Activated naive CD8-positive, alpha-beta T cell treated with anti-CD3 and anti-CD28 coated beads for 36 hours (primary cell): ENCODE measurements at regions not wholly inside any gene's neighbourhood (a gene's known extent, or its start where the extent isn't known, plus 50 kb on each side); places are given as distances from the start of the nearest gene placed in this dataset.

ENCODE experiments used
- DNase-seq: peaks from one replicate; pipeline ENCODE4 v3.0.0; 2021
- H3K27ac Mint-ChIP-seq: one replicate; pipeline ENCODE4 v1.8.0; 2022; ENCODE audit warnings: mild to moderate bottlenecking, moderate library complexity, mixed read lengths
- H3K27me3 Mint-ChIP-seq: one replicate; pipeline ENCODE4 v1.8.0; 2022; ENCODE audit warnings: mild to moderate bottlenecking, mixed read lengths
- H3K36me3 Mint-ChIP-seq: one replicate; pipeline ENCODE4 v1.8.0; 2021; ENCODE audit warnings: mild to moderate bottlenecking, mixed read lengths
- H3K4me1 Mint-ChIP-seq: one replicate; pipeline ENCODE4 v1.8.0; 2021; ENCODE audit warnings: mixed read lengths
- H3K4me3 Mint-ChIP-seq: one replicate; pipeline ENCODE4 v1.8.0; 2022; ENCODE audit warnings: mild to moderate bottlenecking, moderate library complexity, mixed read lengths
- H3K9me3 Mint-ChIP-seq: one replicate; pipeline ENCODE4 v1.8.0; 2022; ENCODE audit warnings: mixed read lengths

DNA sequence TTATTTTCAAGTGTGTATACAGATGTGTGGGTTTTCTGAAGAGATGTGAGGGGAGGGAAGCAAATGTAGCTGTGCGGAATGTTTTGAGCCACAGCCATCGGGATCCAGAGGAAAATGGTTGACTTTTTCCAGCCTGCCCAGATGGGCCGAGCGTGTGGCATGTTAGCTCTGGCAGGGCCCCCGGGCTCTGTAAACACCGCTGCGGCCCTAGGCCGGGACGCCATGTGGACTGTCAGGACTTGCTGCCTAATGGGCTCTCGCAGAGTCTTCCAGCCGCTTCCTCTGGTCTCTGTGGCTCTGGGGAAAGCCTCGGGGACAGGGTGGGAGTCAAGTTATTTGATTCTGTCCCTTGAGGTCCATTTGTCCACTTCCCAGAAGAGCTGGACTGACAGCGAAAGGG lies 109.6 kb upstream of the PTCH1 start:
- H3K27me3 Mint-ChIP-seq, result peaks cover 14% of the 10 kb centered on the region
- H3K4me1 Mint-ChIP-seq, result peaks cover 10% of the 10 kb centered on the region
- H3K36me3 Mint-ChIP-seq, result peaks cover 7% of the 10 kb centered on the region
- no peak overlapping the region for H3K4me3 Mint-ChIP-seq
- H3K9me3 Mint-ChIP-seq, result peaks cover 5% of the 10 kb centered on the region
- H3K27ac Mint-ChIP-seq, result no peak overlapping the region
- no peak for DNase-seq

DNA sequence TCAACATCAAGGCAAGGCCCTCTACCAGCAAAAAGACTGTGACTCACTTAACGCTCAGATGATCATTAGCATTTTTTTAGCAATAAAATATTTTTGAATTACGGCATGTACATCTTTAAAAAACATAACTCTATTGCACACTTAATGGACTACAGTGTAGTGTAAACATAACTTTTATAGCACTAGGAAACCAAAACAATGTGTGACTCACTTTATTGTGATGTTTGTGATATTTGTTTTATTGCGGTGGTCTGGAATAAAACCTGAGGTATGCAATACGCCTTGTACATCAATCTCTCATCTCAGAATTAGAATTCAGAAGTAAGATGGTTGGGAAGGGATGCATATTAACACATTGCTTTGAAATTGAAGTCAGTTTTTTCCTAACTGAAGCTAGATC lies 106.9 kb upstream of the PTCH1 start:
- Mint-ChIP-seq H3K36me3 (peaks cover 7% of the 10 kb centered on the region), H3K27me3 (peaks cover 14% of the 10 kb centered on the region), H3K4me1 (peaks cover 10% of the 10 kb centered on the region), H3K27ac (no peak overlapping the region), H3K9me3 (peaks cover 5% of the 10 kb centered on the region), H3K4me3 (no peak overlapping the region)
- DNase-seq, result no peak

DNA sequence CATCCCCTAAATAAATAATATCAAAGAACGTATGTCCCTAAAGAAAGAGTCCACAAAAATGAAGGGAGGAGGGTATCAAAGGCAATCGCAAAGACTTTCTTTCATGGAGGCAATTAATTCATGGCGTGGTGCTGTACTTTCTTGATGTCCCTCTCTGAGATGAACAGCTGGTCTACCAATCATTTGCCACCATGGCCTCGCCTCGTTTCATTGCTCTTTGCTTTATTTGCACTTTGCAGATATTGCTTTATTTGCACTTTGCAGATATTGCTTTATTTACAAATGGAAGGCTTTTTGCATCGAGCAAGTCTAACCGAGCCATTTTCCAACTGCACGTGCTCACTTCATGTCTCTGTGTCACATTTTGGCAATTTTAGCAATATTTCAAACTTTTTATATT lies 104.0 kb upstream of the PTCH1 start:
- Mint-ChIP-seq H3K4me1 (no peaks in the 10 kb centered on the region), H3K9me3 (peaks cover 1% of the 10 kb centered on the region)

DNA sequence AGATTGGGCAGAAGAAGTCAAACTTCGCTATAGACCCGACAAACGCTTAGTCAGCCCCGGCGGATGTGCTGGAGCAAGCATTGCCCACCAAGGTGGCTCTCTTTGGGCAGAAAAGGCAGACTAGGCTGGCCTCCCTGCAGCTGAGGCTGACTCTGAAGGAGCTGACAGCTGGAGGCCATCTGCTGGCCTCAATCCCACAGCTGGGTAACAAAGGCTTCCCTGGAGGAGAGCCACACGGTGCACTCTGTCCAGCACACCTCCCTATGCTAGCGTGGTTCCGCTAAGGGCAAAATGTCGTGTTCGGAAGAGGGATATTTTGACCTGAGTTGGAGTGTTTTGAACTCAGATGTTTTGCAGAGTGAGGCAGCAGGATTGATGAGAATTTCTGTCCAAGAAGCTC lies 103.5 kb upstream of the PTCH1 start:
- Mint-ChIP-seq H3K36me3 (no peaks in the 10 kb centered on the region), H3K4me1 (no peaks in the 10 kb centered on the region), H3K27me3 (peaks cover 5% of the 10 kb centered on the region), H3K27ac (no peak overlapping the region), H3K4me3 (no peak overlapping the region), H3K9me3 (peaks cover 1% of the 10 kb centered on the region)
- DNase-seq, result no peak

More for the DNA sequence above, 104.0 kb upstream of the PTCH1 start:
- Mint-ChIP-seq H3K27ac (no peak overlapping the region), H3K4me3 (no peak overlapping the region), H3K27me3 (peaks cover 9% of the 10 kb centered on the region), H3K36me3 (peaks cover 1% of the 10 kb centered on the region)
- no peak for DNase-seq

GRCh38 chr9:95615246-95615645 lies 98.5 kb upstream of the PTCH1 start:
- Mint-ChIP-seq H3K36me3 (no peaks in the 10 kb centered on the region), H3K9me3 (no peaks in the 10 kb centered on the region), H3K27ac (no peak overlapping the region), H3K4me1 (no peaks in the 10 kb centered on the region), H3K27me3 (peaks cover 5% of the 10 kb centered on the region), H3K4me3 (no peak overlapping the region)
- no peak for DNase-seq

DNA sequence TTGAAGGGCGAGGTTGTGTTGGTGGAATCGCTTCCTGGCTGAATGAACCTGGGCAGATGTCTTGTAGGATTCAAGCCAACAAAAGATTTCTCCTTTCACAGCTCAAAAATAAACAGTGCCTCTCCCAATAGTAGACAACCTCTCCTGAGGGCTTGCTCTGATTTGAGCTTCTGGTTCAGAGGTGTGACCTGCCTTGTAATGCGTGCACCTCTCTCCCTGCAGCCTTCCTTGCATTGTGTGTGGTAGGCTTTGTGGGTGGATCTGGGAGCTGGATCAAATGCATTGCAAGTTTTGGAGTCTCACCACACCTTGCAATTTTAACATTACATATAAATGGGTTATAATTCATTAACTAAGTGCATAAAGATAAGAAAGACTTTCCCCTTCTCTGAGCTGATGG lies 96.9 kb upstream of the PTCH1 start:
- Mint-ChIP-seq H3K27ac (no peak overlapping the region), H3K27me3 (peaks cover 5% of the 10 kb centered on the region), H3K4me3 (no peak overlapping the region), H3K36me3 (no peaks in the 10 kb centered on the region), H3K4me1 (no peaks in the 10 kb centered on the region), H3K9me3 (no peaks in the 10 kb centered on the region)
- no peak for DNase-seq

- Mint-ChIP-seq H3K27ac (no peak overlapping the region), H3K4me3 (no peak overlapping the region), H3K9me3 (no peaks in the 10 kb centered on the region), H3K27me3 (peaks cover 5% of the 10 kb centered on the region), H3K36me3 (no peaks in the 10 kb centered on the region), H3K4me1 (peaks cover 2% of the 10 kb centered on the region)
- no peak for DNase-seq
Measured at GRCh38 chr9:95611354-95611753, 94.6 kb upstream of the PTCH1 start.

DNA sequence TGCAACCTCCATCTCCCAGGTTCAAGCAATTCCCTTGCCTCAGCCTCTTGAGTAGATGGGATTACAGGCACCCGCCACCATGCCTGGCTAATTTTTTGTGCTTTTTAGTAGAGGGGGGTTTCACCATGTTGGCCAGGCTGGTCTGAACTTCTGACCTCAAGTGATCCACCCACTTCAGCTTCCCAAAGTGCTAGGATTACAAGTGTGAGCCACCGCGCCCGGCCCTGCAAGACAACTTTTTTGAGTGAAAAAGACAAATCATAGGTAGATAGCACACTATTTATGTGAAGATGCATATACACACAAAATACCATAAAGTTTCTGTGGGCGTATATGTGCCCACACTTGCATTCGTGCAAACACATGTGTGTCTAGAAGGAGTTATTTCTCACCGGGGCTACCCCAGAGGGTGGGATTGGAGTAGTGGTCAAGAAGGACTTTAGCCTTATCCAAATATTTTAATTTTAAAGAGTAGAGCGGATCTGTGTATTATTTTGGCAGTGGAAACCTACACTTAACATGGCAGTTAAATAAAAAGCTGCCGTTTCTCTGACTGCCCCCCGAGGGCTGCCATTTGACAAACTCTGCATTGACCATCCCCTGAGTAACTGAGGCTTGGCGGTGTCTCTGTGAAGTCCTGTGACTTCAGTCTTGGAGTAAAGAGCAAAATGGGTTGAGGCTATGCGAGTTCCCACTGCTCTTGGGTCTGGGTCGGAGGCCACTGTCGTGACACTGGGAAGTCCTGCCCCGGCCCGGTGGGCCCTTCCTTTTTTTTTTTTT lies 93.4 kb upstream of the PTCH1 start:
- H3K36me3 Mint-ChIP-seq, result no peaks in the 10 kb centered on the region
- DNase-seq, result no peak
- H3K9me3 Mint-ChIP-seq, result no peaks in the 10 kb centered on the region
- no peak overlapping the region for H3K4me3 Mint-ChIP-seq
- peaks cover 5% of the 10 kb centered on the region for H3K27me3 Mint-ChIP-seq
- H3K4me1 Mint-ChIP-seq, result peaks cover 2% of the 10 kb centered on the region
- no peak overlapping the region for H3K27ac Mint-ChIP-seq

GRCh38 chr9:95609426-95609825 lies 92.7 kb upstream of the PTCH1 start:
- Mint-ChIP-seq H3K27ac (no peak overlapping the region), H3K36me3 (no peaks in the 10 kb centered on the region), H3K9me3 (no peaks in the 10 kb centered on the region), H3K27me3 (no peaks in the 10 kb centered on the region), H3K4me1 (peaks cover 2% of the 10 kb centered on the region), H3K4me3 (no peak overlapping the region)
- no peak for DNase-seq

DNA sequence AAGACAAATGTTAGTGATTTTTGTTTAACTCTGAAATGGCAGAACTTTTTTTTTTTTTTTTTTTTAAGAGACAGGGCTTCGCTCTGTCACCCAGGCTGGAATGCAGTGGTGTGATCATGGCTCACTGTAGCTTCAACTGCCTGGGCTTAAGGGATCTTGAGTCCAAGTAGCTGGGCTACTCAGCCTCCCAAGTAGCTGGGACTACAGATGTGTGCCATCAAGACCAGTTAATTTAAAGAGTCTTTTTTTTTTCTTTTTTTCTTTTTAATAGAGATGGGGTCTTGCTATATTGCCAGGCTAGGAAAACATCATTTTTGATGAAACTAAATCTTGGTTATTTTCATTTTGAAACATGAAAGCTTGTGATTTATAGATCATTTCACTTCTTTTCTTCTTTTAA lies 91.6 kb upstream of the PTCH1 start:
- Mint-ChIP-seq H3K4me1 (peaks cover 2% of the 10 kb centered on the region), H3K9me3 (no peaks in the 10 kb centered on the region), H3K4me3 (no peak overlapping the region), H3K27ac (no peak overlapping the region), H3K27me3 (no peaks in the 10 kb centered on the region), H3K36me3 (no peaks in the 10 kb centered on the region)
- DNase-seq, result no peak

DNA sequence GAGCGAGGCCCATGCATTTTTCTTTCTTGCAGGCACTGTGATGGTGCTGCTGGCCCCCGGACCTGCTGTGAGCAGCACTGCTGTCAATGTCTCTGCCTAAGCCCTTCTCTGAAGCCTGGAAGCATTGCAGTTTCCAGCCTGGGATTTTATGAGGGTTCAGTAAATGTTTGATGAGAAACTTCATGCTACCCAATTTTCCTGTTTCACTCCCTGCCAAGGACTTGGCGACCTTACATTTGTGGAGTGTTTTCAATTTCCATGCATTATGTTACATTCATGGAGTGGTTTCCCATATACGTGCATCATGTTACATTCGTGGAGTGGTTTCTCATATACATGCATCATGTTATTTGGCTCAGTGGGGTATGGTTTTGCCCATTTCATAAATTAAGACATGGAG lies 90.7 kb upstream of the PTCH1 start:
- peaks cover 2% of the 10 kb centered on the region for H3K4me1 Mint-ChIP-seq
- DNase-seq, result no peak
- H3K4me3 Mint-ChIP-seq, result no peak overlapping the region
- no peak overlapping the region for H3K27ac Mint-ChIP-seq
- no peaks in the 10 kb centered on the region for H3K36me3 Mint-ChIP-seq
- no peaks in the 10 kb centered on the region for H3K9me3 Mint-ChIP-seq
- no peaks in the 10 kb centered on the region for H3K27me3 Mint-ChIP-seq

DNA sequence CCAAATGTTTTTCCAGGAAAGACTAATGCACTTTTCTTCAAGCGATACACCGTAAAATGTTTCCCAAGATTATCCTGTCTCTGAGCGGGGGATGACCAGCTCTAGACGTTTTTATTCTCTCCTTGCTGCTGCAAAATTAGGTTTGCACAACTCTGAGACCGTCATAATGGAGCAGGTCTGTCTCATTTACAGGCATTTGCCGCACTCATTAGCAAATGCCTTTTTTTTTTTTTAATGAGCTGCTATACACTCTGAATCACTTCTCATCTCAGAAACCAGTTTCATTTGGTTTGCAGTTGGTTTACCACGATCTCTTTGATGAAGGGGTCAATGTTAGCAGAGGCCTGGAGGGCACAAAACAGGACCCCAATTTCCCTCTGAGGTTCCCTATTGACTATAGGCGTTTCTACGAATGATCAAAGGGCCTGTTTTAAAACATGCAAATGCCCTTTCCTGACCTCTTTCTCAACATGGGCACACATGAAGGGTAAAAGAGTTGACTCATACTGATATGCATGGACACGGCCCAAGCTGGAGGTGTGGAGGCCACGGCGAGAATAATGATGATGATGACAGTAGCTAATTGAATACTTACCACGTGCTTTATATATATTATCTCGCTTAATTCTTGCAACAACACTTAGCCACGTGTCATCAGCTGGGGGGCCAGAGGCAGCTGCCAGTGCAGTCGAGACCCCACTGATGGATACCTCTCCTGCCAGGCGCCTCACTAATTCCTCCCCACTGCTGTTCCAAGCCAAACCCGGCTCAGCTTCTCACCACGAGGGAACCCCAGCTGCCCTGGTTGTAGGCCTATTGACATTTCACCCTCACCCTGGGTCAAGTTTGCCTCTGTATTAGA lies 89.9 kb upstream of the PTCH1 start:
- no peak for DNase-seq
- H3K4me1 Mint-ChIP-seq, result peaks cover 2% of the 10 kb centered on the region
- no peaks in the 10 kb centered on the region for H3K9me3 Mint-ChIP-seq
- no peaks in the 10 kb centered on the region for H3K36me3 Mint-ChIP-seq
- no peaks in the 10 kb centered on the region for H3K27me3 Mint-ChIP-seq
- no peak overlapping the region for H3K27ac Mint-ChIP-seq
- H3K4me3 Mint-ChIP-seq, result no peak overlapping the region

DNA sequence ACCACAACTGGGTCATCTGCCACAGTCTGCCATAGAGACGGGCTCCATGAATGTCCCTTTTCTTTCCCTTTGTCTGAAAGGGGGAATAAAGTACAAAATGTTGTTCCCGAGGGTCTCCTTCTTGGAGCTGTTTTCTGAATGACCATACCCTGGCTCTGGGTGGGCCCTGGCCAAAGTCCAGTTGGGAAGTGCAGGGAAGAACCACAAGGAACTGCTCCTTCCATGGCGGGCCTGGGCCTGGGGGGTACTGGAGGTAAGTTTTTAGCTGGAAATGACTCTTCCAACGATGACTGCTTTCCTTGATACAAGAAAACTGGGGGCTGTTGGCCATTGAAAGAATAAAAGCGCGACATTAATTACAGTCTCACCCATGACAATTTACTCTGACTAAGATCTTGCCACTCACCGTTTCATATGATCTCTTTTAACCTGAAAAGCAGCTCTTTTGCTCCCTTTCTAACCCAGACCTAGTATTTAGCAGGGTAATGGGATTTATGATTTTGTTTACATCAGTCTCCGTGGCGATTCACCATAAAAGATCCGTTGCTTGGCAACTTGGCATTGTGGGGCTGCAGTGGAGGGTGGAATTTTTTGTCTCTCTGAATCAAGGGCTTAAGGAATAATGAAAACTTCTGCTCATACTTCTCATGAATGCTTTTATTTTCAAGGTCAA lies 89.2 kb upstream of the PTCH1 start:
- no peak for DNase-seq
- Mint-ChIP-seq H3K4me1 (peaks cover 2% of the 10 kb centered on the region), H3K27me3 (no peaks in the 10 kb centered on the region), H3K4me3 (no peak overlapping the region), H3K9me3 (no peaks in the 10 kb centered on the region), H3K36me3 (no peaks in the 10 kb centered on the region), H3K27ac (no peak overlapping the region)

DNA sequence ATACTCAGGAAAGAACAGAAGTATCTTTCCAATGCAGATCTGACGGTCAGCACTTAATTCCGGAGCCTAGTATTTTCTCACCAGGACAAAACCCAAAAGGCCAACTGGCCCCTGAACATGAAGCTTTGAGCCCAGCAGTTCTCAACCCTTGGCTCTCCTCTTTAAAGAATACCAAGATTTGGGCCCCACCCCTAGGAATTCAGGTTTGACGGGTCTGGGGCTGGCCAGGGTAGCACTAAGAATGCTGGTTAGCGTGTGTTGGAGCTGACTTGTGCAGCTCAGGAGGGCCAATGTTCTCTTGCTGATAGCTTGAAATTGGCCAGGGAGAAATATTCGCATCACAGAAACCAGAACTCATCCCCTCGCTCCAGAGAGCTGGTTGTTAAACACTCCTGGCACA lies 88.3 kb upstream of the PTCH1 start:
- Mint-ChIP-seq H3K27ac (no peak overlapping the region), H3K9me3 (no peaks in the 10 kb centered on the region), H3K27me3 (no peaks in the 10 kb centered on the region), H3K4me1 (peaks cover 2% of the 10 kb centered on the region), H3K36me3 (peaks cover 1% of the 10 kb centered on the region), H3K4me3 (no peak overlapping the region)
- DNase-seq, result no peak

GRCh38 chr9:95598236-95598635 lies 81.5 kb upstream of the PTCH1 start:
- H3K4me1 Mint-ChIP-seq, result no peaks in the 10 kb centered on the region

More at GRCh38 chr9:95598236-95598635, 81.5 kb upstream of the PTCH1 start:
- DNase-seq, result no peak
- Mint-ChIP-seq H3K9me3 (no peaks in the 10 kb centered on the region), H3K27ac (no peak overlapping the region), H3K36me3 (peaks cover 1% of the 10 kb centered on the region), H3K4me3 (no peak overlapping the region), H3K27me3 (no peaks in the 10 kb centered on the region)
